ENCODE measurements at regions not wholly inside any gene's neighbourhood (a gene's known extent, or its start where the extent isn't known, plus 50 kb on each side); places are given as distances from the start of the nearest gene placed in this dataset.
A peak's percentile ranks its signal among the peaks of the same experiment; 100 is the strongest.

DNA sequence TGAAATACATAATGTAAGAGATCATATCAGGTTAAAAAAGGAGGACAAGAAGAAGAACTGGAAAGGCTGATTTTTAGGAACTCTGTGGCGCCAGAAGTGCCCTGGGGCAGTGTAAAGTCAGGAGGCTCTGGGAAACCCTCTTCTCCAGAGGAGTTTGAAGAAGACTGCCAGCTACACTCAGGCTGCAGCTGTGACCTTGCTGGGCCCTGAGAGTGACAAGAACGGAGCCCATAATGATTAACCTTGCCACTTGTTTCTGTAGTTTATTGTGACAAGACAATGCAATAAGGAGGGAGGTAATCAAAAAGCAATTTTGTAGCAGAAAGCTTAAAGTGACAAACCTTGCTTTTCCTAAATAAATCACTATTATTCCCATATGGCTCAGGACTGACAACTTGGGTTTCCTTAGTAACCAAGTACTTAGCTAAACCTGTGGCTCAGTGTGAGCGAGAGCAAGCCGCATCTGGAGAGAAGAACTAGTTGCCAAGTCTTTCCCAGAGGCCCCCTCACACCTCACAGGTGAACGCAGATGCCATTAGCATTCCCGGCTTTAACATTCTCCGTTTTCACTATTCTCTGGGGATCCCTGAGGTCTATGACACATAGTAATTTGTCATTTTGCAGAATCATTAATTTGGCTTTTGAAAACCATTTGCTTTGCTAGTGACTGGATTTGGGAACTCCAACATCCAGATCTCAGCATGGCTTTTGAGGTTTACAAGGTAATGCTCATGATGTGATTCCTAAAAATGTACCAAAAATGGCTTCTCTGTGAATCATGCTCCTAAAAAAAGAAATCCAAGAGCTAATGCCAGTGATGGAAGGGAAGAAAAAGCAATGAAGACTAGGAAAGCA, 115.9 kb downstream of the OMA1 start:
- no peak for DNase-seq

DNA sequence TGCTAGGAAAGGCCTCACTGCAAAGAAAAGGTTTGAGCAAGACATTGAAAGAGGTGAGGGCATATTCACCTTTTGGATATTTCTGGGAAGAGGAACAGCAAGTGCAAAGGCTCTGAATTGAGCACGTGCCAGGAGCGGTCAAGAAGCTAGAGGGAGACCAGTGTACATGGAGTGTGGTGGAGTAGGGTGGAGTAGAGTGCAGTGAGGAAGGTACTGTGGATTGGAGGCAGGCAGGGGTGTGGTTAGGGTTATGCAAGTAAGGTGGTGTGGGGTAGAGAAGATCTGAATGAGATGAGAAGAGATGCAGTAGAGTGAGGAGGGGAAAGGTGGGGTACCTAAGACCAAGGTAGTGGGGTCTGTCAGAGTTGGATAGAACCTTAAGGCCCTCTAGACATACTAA, 119.6 kb downstream of the OMA1 start:
- no peak for DNase-seq

- DNase-seq: no peak
Observed at GRCh38 chr1:58422436-58422835, 124.1 kb downstream of the OMA1 start.

GRCh38 chr1:58418283-58419228, 128.0 kb downstream of the OMA1 start:
- DNase-seq: no peak

DNA sequence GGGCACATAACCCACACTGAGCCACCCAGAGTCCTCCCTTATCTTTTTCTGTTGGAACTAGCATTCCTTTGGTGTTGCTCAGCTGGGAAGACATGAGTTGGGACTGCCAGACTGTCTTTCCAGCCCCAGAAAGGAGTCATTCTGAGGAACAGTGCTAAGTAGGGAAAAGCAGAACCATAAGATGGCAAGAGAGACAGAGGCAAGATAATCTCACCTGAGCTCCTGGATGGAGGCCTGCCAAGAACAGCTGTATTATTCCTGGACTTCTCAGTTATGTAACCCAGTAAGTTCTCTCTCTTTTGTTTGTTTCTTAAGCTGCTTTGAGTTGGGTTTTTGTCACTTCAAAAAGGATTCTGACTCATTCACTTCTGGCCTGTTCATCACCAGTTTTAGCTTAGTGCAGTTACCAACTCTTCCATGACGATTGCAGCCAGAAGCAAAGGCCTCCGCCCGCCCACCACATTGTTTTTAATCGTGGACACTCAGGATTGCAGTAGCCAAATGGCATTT, 134.4 kb downstream of the OMA1 start:
- no peak for DNase-seq

- DNase-seq: no peak
Observed at GRCh38 chr1:58409890-58410289, 136.6 kb downstream of the OMA1 start.

GRCh38 chr1:58409336-58409735, 137.2 kb downstream of the OMA1 start:
- no peak for DNase-seq

DNA sequence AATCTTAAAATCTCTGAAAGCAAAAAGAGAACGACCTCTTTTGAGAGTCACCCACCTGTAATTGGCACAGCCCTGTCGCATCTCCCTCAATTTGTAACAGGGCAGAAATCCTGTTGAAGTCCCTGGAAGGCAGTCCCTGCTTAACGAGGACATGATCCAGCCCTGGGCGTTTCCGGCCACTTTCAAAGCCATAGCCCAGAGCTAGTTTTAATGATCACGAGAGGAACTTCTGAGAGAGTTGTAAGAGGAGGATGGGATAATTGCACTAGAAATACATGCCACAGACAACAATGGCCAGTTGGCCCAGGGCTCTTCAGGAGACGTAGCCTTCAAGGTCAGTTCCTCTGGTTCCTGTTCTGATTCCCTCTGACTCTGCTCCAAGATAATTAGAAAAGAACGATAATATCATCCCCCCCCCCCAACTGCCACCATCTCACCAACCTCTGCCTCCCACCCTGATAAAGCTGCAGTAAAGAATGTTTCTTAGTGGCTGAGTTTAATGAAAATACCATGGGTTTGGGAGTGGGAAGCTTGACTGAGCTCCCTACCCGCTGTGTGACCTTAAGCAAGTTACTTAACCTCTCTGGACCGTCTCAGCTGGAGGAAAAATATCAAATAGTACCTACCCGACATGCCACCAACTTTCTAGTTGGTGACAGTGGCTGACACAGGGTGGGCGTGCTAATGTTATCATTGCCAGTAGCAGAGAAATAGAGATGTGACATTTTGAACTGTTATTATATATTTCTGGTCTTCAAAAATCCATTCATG, 140.0 kb downstream of the OMA1 start:
- no peak for DNase-seq

DNA sequence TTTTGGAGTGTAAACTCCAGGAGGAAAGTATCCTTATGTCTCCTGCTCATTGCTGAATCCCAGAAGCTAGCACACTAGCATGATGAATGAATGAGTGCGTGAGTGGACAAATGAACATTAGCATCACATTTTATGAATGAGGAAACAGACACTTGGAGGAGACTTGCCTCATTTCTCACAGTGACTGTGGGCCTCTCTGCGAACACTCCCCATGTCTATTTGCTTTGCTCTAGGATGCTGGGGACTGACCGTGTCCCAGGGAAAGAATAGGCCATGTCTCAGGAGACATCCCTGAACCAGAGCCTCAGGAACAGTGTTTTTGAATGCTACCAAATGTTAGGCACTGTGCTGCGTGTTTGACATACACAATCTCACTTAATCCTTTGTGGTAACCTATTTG, 140.9 kb downstream of the OMA1 start:
- DNase-seq: no peak

- no peak for DNase-seq
Observed at GRCh38 chr1:58403894-58404293, 142.6 kb downstream of the OMA1 start.

DNA sequence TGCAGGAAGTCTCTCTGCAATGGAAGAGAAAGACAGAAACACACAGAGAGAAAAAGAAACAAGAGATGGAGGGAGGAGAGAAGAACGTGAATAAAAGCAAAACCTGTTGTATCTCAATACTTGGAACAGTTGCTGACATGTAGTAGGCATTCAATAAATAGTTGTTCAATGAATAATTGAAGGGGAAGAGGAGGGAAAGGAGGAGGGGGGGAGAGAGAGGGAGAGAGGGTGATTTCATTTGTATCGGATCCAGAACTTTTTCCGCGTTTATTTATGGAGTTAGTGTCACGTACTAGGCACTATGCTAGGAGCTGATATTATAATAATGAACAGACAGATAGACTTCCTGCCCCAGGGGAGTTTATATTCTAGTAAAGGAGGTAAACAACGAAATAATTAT, 144.1 kb downstream of the OMA1 start:
- no peak for DNase-seq

DNA sequence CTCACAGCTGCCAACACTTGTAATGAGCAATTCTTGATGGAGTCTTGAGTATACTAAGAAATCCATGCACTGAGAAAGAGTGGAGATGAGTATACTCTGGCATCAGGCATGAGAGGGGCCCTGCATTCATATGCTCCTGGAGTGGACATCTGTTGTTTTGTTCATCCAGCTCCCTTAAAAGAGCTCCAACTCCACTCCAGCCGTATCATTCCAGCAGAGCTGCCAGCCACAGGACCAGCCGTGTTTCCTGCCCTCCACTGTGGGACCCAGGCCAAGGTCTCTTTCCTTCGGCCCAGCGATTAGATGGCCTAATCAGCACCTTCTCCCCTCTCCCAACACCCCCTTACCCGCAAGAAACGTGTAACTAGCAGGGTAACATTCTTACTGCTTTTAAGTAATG, 144.5 kb downstream of the OMA1 start:
- peak; percentile 6 for DNase-seq

GRCh38 chr1:58399176-58399575, 147.3 kb downstream of the OMA1 start:
- no peak for DNase-seq

DNA sequence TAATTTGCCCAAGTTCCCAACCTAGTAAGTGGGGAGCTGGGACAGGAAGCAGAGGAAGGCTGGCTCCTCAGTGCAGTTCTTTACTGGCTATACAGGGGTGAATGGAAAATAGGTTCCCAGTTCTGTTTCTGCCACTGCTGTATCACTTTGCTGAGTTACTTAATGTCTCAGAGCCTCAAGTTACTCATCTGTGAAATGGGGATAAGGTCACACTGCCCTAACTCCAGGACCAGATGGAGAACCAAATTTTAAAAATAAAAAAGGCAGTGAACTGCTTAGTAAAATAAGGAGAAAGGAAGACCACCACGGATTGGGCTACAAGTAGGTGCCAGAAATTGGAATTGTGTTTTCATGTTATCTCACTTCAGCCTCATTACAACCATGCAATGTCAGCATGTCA, 147.8 kb downstream of the OMA1 start:
- DNase-seq: no peak

- no peak for DNase-seq
Observed at GRCh38 chr1:58397187-58397820, 149.2 kb downstream of the OMA1 start.

- DNase-seq: no peak
Observed at GRCh38 chr1:58396150-58396549, 150.4 kb downstream of the OMA1 start.

DNA sequence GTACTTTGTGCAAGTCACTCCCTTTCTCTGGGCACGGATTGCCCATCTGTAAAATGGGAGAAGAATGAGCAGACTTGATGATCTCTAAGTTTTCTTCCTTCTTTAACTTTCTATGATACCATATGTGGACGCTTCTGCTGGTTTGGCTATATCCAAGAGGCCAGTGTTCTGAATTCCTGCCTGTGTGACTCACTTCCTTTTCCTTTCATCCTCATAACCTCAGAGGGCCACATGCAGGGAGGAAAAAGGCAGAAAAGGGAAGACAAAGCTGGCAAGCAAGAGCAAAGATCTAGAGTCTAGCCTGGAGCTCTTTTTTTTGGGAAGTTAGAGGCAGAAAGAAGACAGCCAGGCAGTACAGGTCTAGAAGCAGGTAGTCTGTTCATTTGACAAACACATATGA, 151.2 kb downstream of the OMA1 start:
- DNase-seq: no peak

- no peak for DNase-seq
Observed at GRCh38 chr1:58392083-58392482, 154.4 kb downstream of the OMA1 start.

DNA sequence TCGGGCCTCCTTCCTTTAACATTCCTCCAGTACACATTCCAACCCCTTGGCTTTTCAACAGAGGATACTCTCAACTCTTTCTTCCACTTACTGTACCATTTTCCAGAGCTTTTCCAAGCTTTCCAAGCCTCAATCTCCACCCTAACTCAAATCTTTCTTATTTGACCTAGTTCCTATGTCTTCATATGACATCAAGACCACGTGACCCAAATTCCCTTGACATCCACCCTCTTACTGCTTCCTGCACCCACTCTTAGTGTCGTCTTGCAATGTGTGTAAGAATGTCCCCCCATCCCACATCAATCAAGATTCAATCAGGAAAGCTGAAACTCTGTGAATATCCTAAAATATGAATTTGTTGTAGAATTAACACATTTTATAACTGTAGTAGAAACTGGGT, 155.0 kb downstream of the OMA1 start:
- no peak for DNase-seq

- DNase-seq: no peak
Observed at GRCh38 chr1:58391056-58391455, 155.5 kb downstream of the OMA1 start.

- no peak for DNase-seq
Observed at GRCh38 chr1:58390091-58390490, 156.4 kb downstream of the OMA1 start.

DNA sequence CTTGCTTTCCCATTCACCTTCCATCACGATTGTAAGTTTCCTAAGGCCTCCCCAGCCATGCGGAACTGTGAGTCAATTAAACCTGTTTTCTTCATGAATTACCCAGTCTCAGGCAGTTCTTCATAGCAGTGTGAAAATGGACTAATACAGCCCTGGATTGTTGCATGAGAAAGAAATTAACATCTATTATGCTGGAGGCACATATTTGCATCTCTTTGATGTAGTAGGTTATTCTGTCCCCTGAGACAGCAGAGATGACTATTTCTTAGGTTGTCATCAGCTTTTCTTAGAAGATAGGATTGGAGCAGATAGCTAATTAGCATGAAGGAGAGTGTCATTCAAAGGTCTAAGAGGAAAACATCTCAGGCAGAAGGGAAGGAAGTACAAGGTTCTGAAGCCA, 166.2 kb downstream of the OMA1 start:
- no peak for DNase-seq

- DNase-seq: no peak
Observed at GRCh38 chr1:58367217-58367616, 179.3 kb downstream of the OMA1 start.
